ENCODE measurements at regions not wholly inside any gene's neighbourhood (a gene's known extent, or its start where the extent isn't known, plus 50 kb on each side); places are given as distances from the start of the nearest gene placed in this dataset.
"Not testable (repeated sequence)": the region's sequence is repeated elsewhere in the genome, so short reads cannot be mapped to it uniquely, and the experiment has no call there.

GRCh38 chr10:131556897-131557495, 245.5 kb upstream of the TCERG1L start:
- no peak for TF ChIP-seq CTCF (conservative IDR thresholded peaks at IDR 0.05; ENCODE audit: low read depth, low read length)
- no peak for DNase-seq (ENCODE audit: low read depth)
- no peak overlapping the region for H3K4me3 ChIP-seq (ENCODE audit: low read depth, low read length)

GRCh38 chr10:131557956-131558355, 246.4 kb upstream of the TCERG1L start:
- not testable (repeated sequence) for H3K4me3 ChIP-seq (ENCODE audit: low read depth, low read length); DNase-seq (ENCODE audit: low read depth)

GRCh38 chr10:131559450-131559911, 248.0 kb upstream of the TCERG1L start:
- DNase-seq (ENCODE audit: low read depth), result no peak
- TF ChIP-seq CTCF (conservative IDR thresholded peaks at IDR 0.05; ENCODE audit: low read depth, low read length), result no peak
- H3K4me3 ChIP-seq (ENCODE audit: low read depth, low read length), result no peak overlapping the region

- no peak overlapping the region for H3K4me3 ChIP-seq (ENCODE audit: low read depth, low read length)
- TF ChIP-seq CTCF (conservative IDR thresholded peaks at IDR 0.05; ENCODE audit: low read depth, low read length), result no peak
- DNase-seq (ENCODE audit: low read depth), result no peak
Observed at GRCh38 chr10:131560166-131560565, 248.6 kb upstream of the TCERG1L start.

GRCh38 chr10:131560706-131561355, 249.3 kb upstream of the TCERG1L start:
- no peak overlapping the region for H3K4me3 ChIP-seq (ENCODE audit: low read depth, low read length)
- TF ChIP-seq CTCF (conservative IDR thresholded peaks at IDR 0.05; ENCODE audit: low read depth, low read length), result no peak
- DNase-seq (ENCODE audit: low read depth), result no peak

- no peak for TF ChIP-seq CTCF (conservative IDR thresholded peaks at IDR 0.05; ENCODE audit: low read depth, low read length)
- DNase-seq (ENCODE audit: low read depth), result no peak
- H3K4me3 ChIP-seq (ENCODE audit: low read depth, low read length), result no peak overlapping the region
Observed at GRCh38 chr10:131561897-131562296, 250.4 kb upstream of the TCERG1L start.

- no peak for TF ChIP-seq CTCF (conservative IDR thresholded peaks at IDR 0.05; ENCODE audit: low read depth, low read length)
- no peak for DNase-seq (ENCODE audit: low read depth)
- no peak overlapping the region for H3K4me3 ChIP-seq (ENCODE audit: low read depth, low read length)
Observed at GRCh38 chr10:131563411-131563810, 251.9 kb upstream of the TCERG1L start.

All from epithelial cell of proximal tubule (primary cell).